ENCODE measurements at regions not wholly inside any gene's neighbourhood (a gene's known extent, or its start where the extent isn't known, plus 50 kb on each side); places are given as distances from the start of the nearest gene placed in this dataset.
A peak's percentile ranks its signal among the peaks of the same experiment; 100 is the strongest.
"Not testable (repeated sequence)": the region's sequence is repeated elsewhere in the genome, so short reads cannot be mapped to it uniquely, and the experiment has no call there.

DNA sequence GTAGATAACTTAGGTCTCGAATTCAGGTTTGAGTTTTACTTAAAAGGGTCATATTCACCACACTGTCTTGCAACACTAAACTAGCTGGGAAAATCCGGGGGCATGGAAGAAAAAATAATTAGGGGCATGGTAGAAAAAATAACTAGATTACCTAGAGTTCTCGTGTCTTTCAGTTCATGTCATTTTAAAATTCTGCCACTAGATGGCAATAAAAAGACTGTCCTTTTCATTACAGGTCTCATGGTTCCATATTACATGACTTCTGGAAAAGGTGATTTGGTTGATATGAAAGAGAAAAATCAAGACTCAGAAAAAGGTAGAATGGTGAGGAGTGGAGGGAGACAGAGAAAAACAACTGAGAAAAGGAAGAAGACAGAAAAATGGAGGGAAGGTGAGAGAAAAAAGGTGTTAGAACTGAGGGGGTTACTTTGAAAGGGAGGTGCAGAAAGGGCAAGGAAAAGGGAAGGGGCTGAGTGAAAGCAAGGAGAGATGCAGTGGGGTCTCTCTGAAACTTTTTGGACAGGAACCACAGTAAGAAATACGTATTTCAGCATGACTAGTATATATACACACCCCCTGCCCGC, 299.0 kb downstream of the KLF12 start:
- ATAC-seq (no peak), DNase-seq (no peak)
- intact Hi-C loops (cut with DNase I) = loop anchor here in 1 of 2 donors (5.0 to 10.0 kb wide), 2 partner anchors 297 to 1380 kb away; partner anchors contain the start of gene KLF12

DNA sequence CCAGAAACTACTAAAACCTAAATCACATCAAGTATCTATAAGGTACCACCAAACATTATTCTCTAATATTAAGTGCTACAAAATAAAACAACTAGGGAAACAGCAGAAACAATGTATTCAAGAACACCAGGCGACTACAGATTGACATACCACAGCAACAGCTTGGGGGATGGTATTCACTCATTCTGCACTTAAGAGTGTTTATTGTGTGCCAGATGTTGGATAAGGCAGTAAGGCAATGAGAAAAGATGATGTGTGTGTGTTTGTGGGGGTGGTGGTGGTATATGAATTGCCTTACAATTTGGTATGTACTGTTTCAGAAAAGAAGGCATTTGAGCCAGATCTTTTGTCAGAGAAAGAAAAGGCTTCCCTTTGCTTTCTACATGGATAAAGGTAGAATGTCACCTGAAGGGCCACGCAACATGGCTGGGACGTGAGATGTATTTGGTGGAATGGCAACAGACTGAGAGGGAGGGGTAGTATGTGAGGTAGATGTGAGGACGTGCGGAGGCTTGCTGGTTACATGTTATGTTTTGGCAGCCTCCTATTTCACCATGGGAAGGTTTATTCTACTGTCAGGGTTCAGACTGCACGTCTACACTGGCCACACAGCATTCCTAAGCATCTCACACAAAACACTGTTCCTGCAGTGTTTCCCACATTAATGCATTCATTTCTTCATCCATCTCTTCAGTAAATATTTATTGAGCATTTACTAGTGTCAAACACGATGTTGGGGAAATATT, 300.7 kb downstream of the KLF12 start:
- intact Hi-C loops (cut with DNase I) = loop anchor here in 1 of 2 donors (5.0 to 10.0 kb wide), 2 partner anchors 454 to 1381 kb away; no protein-coding TSS in a partner anchor
- DNase-seq = no peak

DNA sequence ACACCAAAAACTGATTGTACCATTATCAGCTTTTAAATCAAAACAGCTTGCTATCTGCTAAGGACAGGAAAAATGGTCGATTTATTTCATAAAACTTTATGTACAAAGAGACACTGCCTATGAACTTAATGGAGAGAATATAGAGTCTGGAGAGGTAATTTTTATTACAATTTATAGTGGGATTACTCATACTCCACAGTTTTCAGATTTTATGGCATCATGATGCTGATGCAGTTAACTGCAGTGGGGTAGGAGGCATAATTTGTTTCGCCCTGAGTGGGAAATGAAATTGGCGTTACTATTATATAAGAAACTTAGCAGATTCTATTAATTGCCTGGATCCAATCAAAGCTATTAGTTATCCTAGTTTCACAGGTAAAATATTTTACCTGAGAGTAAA, 301.4 kb downstream of the KLF12 start:
- intact Hi-C loops (cut with DNase I) = loop anchor here in 1 of 2 donors (5.0 to 10.0 kb wide), 2 partner anchors 454 to 1382 kb away; no protein-coding TSS in a partner anchor
- no peak for DNase-seq
- no peak for ATAC-seq

More for the DNA sequence above, 300.7 kb downstream of the KLF12 start:
- no peak for ATAC-seq

DNA sequence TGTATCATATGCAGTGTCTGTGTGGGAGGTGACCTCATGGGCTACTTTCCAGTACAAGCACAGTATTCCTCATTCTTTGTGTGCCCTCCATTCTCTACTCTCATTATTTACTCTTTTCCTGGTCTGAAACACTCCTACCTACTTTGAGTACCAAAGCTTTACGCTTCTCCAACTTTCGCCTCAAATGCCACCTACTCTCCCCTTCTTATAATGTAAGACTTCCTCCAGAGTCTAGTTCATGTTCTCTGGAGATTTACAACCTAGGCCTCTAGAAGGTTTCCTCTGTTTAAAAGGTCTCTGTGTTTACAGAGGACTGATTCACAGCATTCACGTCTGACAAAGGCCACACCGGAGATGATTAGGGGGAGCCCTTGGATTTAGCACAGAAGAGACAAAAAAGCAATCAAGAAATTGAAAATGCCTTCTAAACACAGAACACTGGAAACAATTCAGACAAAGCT, 302.0 kb downstream of the KLF12 start:
- intact Hi-C loops (cut with DNase I) = loop anchor here in 1 of 2 donors (5.0 to 10.0 kb wide), 2 partner anchors 455 to 1383 kb away; no protein-coding TSS in a partner anchor
- ATAC-seq (no peak), DNase-seq (no peak)

DNA sequence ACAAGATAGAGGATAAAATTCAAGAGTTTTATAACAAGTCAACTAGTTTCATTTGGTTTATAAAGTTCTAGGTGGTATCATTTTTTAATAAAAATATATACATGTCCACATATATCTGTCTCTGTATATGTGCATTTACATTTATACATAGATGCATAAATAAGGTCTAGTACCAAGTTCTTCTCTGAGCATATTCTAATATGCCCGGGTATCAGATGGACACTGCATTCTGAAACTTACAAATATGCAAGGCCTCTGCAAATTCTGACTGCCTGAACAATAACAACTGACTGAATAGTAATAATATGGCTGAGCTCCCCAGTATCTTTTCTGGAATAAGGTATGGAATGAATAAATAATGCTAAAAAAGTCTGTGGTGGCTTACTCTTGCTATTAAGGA, 304.8 kb downstream of the KLF12 start:
- ATAC-seq (no peak), DNase-seq (no peak)
- intact Hi-C loops (cut with DNase I) = no loop called here

DNA sequence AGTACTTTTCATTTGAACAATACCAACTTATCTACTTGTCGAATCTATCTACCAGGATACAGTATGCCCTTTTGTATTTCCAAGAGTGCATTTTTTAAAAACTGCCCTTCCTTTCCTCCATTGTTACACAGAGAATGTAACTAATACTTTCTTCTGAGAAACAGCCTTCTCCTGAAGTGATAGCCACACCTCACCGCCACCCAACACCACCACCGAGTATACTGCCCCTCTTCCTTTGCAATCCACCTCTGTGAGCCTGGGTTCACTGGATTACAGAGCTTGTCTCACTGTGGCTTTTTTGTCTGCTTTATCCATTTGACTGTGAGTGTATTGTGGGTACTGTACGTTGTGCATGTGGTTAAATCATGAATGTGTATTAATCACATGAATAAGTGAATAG, 305.4 kb downstream of the KLF12 start:
- intact Hi-C loops (cut with DNase I) = no loop called here
- DNase-seq = no peak
- no peak for ATAC-seq

DNA sequence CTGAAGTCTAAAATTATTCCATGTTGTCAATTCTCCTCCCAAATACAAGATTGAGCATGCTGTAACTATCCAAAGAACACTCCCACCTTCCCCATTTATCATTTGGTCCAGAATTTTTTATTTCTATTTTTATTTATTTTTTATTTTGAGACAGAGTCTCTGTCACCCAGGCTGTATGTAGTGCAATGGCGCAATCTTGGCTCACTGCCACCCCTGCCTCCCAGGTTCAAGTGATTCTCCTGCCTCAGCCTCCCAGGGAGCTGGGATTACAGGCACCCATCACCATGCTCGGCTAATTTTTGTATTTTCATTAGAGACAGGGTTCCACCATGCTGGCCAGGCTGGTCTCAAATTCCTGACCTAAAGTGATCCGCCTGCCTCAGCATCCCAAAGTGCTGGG, 306.8 kb downstream of the KLF12 start:
- ATAC-seq = no peak
- DNase-seq = no peak

DNA sequence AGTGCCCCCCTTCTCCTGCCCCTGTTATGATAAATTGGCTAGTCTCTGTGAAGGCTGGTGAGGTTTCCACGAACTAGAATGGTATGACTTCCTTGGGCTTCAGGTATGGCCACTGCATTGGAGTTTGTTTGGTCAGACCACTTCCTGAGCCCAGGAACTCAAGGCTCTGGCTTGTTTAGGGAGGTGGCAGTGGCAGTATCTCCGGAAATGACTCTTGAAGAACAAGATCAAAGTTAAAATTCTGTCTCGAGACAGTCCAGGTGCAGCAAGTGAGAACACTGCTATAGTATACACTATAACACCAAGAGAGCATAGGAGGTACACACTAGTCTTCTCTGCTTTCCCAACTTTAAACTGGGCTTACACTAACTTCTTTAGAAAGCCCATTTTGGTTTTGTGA, 309.1 kb downstream of the KLF12 start:
- DNase-seq (no peak), ATAC-seq (no peak)
- intact Hi-C loops (cut with DNase I) = no loop called here

More for the DNA sequence above, 306.8 kb downstream of the KLF12 start:
- intact Hi-C loops (cut with DNase I) = no loop called here

DNA sequence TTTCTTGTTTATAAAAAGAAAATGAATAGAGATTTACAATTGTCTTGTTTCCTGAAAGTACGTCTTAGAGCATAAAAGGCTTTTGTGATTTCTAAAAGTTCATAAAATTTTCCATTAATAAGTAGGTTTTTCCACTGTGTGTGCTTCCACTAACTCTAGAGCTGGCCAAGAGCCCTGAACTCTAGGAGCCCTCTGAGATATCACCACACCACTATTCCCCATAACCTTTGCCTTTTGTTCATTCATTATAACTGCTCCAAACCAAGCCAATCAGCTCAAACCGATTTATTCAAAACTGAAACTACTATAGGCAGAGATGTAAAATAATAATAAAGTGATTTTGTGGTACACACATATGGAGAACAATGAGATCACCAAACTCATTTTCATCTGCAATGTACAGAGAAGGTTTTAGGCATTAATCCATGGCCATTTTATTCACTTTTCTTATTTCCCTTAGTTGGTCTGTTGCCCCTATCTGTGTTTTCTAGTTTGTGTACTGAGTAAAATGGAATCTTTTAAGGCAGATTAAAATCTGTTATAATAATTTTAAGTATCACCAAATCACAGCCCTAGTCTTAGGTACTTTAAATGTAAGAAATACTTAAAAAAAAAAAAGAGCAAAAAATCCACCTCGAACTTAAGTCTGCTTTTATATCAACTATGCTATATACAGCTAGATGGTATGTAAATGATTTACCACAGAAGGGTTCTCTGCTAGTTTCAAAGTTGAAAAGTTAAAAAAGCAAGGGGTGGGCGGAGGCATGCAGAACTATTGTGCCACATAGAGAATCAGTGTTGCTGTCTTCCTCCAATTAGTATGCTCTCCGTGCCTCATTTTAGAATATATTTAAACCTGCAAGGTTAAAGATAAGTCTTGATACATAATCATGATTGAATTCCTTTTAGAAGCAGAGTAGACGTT, 311.3 kb downstream of the KLF12 start:
- intact Hi-C loops (cut with DNase I) = no loop called here
- no peak for DNase-seq
- ATAC-seq = no peak

DNA sequence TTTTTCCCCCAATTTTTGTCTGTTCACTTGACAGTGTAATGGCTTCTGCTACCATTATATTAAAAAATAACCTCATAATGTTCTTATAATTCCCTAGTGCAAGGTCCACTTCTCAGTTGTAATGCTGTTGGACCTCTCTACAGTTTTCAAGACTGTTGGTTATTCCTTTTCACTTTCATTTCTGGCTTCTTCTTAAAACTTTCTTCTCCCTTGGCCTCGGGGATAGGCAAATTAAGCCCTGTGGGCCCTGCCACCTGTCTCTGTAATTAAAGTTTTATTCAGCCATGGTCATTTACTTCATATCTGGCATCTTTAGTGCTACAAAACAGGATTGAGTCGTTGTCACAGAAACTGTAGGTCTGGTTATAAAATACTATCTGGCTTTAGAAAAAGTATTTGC, 313.5 kb downstream of the KLF12 start:
- intact Hi-C loops (cut with DNase I) = no loop called here
- ATAC-seq = no peak

DNA sequence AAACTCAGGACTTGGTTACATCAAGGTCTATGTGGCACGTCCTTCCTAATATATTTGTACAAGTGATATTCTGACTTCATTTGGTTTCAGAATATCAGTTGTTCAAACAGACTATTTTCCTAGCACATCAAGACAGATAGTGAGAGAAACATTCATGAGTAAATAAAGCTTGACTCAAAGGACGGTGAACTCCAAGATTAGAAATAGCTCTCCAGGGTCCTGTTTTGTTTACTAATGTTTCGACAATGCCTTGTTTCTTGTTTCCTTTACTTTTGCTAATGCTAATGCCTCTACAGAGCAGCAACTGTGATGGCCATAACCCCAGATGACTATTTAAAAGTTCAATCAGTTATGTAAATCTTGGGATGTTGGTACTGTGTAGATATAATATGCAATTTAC, 313.9 kb downstream of the KLF12 start:
- DNase-seq (no peak), ATAC-seq (no peak)
- intact Hi-C loops (cut with DNase I) = no loop called here

More for the DNA sequence above, 313.5 kb downstream of the KLF12 start:
- DNase-seq = no peak

DNA sequence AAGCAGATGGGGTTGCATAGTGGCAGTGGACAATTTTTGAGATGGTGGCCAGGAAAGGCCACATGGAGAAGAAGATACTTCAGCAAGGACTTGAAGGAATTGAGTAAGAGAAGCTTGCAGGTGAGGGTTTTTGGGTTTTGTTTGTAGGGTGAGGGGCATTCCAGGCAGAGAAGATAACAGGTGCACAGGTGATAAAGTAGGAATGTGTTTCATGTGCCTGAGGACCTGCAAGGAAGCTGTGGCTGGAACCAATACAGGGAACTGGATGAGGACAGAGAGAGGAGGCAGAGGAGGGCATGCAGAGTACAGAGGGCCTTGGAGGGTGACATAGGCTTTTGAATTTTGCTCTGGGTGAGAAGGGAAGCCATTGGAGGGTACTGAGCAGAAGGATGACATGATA, 314.5 kb downstream of the KLF12 start:
- no peak for DNase-seq
- ATAC-seq = no peak
- intact Hi-C loops (cut with DNase I) = no loop called here

DNA sequence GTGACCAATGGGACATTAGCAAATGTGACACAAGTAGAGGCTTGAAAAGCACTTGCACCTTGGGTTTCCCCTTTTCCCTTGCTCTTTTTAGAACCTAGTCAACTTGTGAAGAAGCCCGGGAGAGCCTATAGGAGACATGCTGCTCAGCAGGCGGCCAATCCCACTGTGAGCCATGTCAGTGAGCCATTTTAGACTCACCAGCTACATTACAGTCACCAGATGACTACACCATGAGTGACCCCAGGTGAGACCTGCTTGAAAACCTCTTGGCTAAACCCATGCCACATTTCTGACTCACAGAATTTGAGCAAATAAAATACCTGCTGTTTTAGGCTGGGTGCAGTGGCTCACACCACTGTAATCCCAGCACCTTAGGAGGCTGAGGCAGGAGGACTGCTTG, 317.5 kb downstream of the KLF12 start:
- DNase-seq (no peak), ATAC-seq (no peak)
- intact Hi-C loops (cut with DNase I) = no loop called here

DNA sequence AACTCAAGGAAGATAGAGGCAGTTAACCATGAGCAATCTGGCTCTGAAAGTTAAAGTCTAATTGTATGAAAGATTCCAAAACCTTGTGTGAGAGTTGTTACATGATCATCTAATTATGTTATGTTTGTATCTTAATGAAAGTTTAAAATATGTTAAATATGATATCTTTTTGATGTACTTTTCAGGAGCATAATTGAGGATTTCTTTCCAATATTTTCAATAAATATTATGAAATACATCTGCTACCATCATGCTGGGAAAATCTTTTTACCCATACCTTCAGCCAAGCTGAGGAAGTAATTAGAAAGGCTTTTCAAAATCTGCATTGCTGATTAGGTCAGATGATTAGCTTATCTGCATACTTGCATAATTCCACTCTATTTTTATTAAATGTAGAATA, 318.4 kb downstream of the KLF12 start:
- ATAC-seq (no peak), DNase-seq (no peak)
- intact Hi-C loops (cut with DNase I) = no loop called here

DNA sequence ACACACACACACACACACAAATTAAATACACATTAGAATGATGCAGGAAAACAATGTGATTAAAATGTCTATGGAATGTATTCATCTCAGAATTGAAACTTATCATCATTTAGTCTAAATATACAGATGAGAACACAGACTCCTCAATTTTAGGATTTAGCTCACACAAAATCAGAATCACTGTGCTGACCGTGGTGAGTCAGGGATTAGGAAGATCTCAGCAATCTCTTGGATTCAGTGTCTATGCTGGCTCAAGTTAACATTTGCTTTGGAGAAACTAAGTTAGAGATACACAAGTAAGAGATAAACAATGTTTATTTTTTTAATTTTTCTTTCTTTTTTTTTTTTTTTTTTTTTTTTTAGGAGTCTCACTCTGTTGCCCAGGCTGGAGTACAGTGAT, 323.6 kb downstream of the KLF12 start:
- ATAC-seq = no peak
- intact Hi-C loops (cut with DNase I) = no loop called here

DNA sequence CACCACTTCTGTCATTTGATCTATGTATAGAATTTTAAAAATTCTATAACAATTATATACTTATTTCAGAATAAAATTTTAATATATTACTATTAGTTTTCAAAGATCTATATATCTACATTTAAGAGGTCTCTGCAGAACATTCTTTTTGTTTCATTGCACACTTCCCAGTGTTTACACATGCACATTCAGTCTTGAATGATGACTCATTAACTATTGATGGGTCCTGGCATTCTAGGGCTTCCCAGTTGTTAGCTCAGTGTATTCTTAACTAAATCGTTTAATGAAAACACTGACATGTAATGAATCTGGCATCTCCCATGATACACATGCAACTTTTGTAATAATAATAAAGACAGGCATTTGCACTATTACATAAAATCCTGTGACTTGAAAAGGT, 324.6 kb downstream of the KLF12 start:
- intact Hi-C loops (cut with DNase I) = no loop called here
- DNase-seq (no peak), ATAC-seq (no peak)

More for the DNA sequence above, 323.6 kb downstream of the KLF12 start:
- DNase-seq = no peak

DNA sequence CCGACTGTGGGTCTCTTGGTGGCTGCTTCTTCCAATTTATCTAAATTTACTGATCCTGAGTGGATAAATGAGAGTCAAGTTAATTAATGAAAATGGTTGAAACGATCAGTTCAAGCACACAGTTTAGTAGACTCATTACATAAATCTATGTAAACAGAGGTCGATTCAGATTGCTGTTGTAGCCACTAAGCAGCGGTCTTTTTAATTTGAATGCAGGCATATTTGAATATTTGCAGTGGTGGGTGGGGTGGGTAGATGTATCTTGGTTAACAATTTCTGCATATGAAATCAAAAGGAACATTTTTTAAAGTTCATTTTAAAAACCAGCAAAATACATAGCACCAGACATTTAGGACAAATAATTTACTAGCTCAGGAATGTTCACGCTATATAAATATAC, 325.9 kb downstream of the KLF12 start:
- ATAC-seq (no peak), DNase-seq (no peak)
- intact Hi-C loops (cut with DNase I) = no loop called here

DNA sequence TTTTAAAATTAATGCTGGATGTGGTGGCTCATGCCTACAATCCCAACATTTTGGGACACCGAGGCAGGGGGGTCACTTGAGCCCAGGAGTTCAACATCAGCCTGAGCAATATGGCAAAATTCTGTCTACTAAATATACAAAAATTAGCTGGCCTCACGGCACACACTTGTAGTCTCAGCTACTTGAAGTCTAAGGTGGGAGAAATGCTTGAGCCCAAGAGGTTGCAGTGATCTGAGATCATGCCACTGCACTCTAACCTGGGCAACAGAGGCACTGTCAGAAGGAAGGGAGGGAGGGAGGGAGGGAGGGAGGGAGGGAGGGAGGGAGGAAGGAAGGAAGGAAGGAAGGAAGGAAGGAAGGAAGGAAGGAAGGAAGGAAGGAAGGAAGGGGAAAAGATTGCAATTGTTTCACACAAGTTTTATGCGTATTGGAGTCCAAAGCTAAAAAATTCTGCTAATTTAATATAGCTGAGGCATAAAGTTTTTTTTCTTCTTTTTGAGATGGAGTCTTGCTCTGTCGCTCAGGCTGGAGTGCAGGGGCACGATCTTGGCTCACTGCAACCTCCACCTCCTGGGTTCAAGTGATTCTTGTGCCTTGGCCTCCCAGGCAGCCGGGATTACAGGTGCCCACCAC, 328.8 kb downstream of the KLF12 start:
- ATAC-seq; intact Hi-C loops (cut with DNase I); DNase-seq: not testable (repeated sequence)

DNA sequence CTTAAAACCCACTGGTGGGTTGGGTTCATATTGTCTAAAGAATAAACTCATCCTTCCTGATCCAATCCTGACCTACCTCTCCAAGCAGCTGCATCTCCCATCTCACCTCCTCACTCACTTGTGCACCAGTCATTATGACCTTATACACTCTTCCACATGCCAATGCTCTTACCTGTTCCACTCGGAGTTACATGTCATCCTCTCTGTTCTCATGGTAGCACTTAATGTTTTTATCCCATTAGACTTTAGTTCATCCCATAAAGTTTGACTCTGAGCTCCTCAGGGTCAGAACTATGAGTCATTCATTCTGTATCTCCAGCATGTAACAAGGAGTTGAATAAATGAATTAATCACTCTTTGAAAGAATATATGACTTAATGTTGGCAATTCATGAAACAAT, 330.2 kb downstream of the KLF12 start:
- DNase-seq (no peak), ATAC-seq (peak in 1 of 2 donors; percentile 39)
- intact Hi-C loops (cut with DNase I) = no loop called here
